ENCODE measurements at regions not wholly inside any gene's neighbourhood (a gene's known extent, or its start where the extent isn't known, plus 50 kb on each side); places are given as distances from the start of the nearest gene placed in this dataset.

GRCh38 chr13:50697746-50698539 lies 145.5 kb downstream of the DLEU7 start:
- DNase-seq = no peak

- no peak for DNase-seq
Measured at GRCh38 chr13:50699874-50700663, 143.4 kb downstream of the DLEU7 start.

DNA sequence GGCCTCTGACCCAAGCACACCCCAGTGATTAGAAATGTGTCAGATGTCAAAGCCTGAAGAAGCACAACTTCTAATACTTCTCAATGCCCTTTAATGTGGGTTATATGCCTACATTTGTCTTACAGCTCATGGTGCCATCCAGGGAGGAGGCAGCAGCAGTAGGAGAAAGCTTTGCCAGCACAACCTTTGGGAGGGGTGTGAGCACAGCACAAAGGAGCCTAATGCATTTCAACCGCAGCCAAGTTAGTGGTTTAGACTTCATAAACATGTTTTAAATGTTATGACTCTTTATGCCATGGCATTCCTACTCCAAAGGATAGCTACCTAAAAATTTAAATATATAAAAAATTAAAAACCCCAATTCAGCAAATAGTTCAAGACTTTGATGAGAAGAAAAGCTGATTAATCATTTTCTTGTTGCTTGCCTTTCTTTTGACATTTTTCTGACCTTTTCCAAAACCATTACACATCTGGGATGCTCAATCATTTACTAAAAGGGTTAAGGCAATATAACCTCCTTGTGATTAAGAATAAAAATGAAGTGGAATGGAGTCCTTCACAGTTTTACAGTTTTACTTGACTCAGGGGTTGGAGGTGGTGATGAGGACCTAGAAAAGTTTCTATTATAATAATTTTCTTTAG lies 142.7 kb downstream of the DLEU7 start:
- peak; percentile 10 for DNase-seq

- no peak for DNase-seq
Measured at GRCh38 chr13:50701469-50701868, 142.0 kb downstream of the DLEU7 start.

DNA sequence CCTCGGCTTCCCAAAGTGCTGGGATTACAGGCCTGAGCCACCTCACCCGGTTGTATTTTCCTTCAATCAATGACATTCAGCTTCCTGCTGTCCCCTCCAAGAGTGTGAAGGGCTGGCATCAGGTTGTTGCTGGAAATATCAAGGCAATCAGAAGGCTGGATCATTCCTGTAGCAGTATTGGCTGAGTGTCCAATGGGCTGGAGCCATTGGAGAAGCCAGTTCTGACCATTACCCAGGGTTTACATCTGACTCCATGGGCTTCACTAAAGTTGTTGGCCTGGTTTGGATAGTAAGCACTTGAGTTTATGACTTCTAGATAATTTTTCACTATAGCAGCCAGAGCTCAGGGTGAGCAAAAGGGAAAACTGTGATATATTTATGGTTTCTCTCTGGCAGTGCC lies 137.0 kb downstream of the DLEU7 start:
- no peak for DNase-seq

GRCh38 chr13:50707628-50708027 lies 135.9 kb downstream of the DLEU7 start:
- no peak for DNase-seq

GRCh38 chr13:50708461-50708860 lies 135.0 kb downstream of the DLEU7 start:
- DNase-seq = no peak

- DNase-seq = no peak
Measured at GRCh38 chr13:50709058-50709457, 134.4 kb downstream of the DLEU7 start.

DNA sequence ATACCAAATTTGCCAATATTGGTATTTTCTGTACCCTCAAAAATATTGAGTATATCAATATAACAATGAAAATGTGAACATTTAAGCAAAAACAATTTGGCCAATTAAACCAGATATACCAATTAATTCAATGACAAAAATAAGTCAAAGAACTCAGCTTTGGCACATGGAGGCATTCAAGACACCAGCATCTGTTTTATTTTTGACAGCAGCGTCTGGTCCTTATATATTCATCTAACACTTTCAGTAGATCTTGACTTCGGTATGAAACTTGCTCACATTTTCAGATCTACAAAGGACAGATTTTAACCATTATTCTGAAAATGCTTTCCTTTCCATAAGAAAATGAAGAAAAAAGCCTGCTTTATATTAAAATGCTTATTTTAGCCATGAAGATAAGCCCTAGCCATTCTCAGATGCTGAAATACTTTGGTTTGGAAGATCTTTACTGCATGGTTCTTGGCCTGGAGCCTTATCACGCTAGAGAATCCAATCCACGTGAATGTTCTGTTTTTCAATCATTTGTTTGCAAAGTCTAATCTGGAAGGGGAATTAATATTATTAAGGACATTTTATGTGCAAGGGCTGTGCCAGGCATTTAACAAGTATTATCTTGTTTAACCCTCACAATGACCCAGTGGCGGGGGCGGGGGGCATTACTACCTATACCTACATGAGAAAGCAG lies 132.2 kb downstream of the DLEU7 start:
- no peak for DNase-seq

DNA sequence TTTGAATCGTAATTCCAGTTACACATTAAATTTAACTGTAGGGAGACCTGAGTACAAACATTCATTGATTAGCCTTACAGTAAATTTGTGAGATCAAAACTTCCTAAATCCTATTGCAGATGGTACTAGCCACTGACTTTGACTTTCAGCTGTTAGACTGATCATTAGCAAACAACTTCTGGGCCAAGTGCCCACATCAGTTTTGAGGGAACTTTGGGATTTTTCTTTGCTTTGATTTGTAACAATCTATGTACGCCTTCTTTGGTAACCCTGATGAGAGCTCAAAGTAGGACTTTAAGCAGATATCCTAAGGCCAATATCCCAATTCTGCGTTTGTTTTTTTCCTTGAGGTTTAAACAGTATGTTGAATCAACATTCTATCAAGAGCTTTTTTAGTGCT lies 131.5 kb downstream of the DLEU7 start:
- no peak for DNase-seq

DNA sequence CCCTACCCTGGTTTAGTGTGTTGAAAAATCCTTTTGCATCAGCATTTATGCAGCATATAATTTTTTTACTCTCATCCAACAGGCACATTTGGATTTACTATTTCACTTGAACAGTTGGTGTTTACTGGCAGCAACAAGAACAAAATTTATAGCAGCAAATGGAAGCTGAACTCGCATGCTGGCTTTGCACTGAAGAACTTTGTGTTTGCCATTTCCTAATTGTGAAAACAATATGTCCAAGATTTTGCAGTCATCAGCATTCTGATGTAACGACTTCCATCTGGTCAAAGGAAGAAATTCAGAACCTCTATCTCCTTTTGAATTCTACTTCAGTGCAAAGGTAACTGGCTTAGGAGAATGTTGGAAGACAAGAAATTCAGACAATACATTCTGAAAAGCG lies 131.0 kb downstream of the DLEU7 start:
- DNase-seq = no peak

DNA sequence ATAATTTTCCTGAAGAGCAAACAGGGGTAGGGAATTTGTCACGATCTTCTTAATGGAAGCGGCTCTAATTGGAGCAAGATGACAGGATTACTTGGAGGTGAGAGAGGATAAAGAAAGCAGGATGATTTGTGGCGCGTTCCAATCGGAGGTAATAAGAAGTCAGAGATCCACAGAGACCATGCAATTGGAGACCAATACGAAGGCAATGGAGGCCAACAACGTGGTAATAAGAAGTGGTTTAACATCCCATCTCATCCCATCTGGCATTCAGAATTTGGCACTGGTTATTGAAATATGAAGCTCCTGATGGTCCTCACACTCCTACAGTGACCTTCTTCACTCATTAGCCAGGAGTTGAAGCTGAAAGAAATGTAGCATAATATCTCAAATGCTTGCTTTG lies 130.6 kb downstream of the DLEU7 start:
- no peak for DNase-seq

- no peak for DNase-seq
Measured at GRCh38 chr13:50713523-50714248, 129.8 kb downstream of the DLEU7 start.

GRCh38 chr13:50714891-50715290 lies 128.6 kb downstream of the DLEU7 start:
- DNase-seq = no peak

- no peak for DNase-seq
Measured at GRCh38 chr13:50715402-50716146, 127.9 kb downstream of the DLEU7 start.

DNA sequence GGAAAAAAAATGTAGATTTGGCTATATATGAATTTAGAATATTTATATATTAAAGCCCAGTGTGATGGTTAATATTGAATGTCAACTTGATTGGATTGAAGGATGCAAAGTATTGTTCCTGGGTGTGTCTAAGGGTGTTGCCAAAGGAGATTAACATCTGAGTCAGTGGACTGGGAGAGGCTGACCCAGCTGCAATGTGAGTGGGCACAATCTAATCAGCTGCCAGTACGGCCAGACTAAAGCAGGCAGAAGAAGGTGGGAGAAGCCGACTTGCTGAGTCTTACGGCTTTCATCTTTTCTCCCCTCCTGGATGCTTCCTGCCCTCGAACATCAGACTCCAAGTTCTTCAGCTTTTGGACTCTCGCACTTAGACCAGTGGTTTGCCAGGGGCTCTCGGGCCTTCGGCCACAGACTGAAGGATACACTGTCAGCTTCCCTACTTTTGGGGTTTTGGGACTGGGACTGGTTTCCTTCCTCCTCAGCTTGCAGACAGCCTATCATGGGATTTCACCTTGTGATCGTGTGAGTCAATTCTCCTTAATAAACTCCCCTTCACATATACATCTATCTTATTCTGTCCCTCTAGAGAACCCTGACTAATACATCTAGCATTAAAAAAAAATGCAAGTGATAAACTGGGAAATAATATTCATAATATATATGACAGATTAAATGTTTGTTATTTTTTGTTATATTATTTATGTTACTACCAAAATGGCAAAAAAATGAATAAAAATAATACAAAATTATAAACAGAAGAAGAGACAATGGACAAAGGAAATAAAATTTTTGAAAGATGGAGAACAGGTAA lies 122.4 kb downstream of the DLEU7 start:
- DNase-seq = no peak

- DNase-seq = no peak
Measured at GRCh38 chr13:50721672-50721992, 121.9 kb downstream of the DLEU7 start.

DNA sequence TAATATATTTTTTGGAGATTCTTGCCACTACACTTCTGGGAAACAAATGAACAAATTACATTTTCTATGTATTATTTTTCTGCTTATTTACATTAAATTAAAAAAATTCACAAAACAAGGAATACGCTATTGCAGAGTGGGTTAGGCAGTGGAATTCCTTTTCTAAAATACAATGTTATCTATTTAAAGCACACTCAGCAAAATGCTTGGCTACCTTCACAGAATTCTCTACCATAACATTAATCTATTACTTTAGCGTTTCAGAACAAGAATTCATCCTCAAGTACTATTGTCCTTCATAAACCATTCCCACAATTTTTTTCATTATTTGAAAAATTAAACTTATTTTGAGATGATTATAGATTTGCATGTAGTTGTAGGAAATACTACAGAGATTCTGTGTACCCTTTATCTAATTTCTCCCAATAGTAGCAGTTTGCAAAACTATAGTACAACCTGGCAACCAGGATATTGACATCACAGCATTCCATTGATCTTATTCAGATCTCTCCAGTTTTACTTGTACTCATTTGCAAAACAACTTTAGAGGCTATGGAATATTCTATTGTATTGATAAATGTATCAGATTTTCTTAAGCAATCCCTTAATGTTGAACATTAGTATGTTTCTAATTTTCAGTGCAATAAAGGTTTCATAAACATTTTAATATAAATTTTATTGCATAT lies 120.9 kb downstream of the DLEU7 start:
- no peak for DNase-seq

GRCh38 chr13:50724438-50724837 lies 119.1 kb downstream of the DLEU7 start:
- no peak for DNase-seq

DNA sequence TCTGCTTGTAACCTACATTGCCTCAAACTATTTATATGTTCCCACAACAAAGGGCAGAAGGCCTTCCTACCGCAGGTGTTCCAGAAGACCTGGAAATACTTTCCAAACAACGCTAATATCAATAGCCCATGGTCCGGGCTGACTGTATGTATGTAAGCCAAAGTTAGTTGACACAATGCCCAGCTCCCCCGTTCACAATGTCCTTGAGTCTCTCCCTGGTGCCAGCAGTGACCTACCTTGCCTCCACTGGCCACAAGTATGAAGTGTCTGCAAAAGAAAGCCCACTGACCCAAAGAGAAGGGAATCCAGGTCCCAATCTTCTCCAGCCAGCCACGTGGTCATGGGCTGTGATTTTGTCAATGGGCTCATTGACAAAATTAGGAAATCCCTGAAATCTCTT lies 118.6 kb downstream of the DLEU7 start:
- no peak for DNase-seq
